ENCODE measurements at regions not wholly inside any gene's neighbourhood (a gene's known extent, or its start where the extent isn't known, plus 50 kb on each side); places are given as distances from the start of the nearest gene placed in this dataset.

GRCh38 chr3:22349215-22349851 lies 598.3 kb upstream of the ZNF385D start (continued):
- TF ChIP-seq CEBPZ (IDR thresholded peaks at IDR 0.05; ENCODE audit: borderline replicate concordance, low read depth, low read length) = no peak
- no peak for TF ChIP-seq ZNF280B (CRISPR knock-in tag; IDR thresholded peaks at IDR 0.05)
- no peak for TF ChIP-seq RERE (CRISPR knock-in tag; IDR thresholded peaks at IDR 0.05; ENCODE audit: borderline replicate concordance)
- TF ChIP-seq ZNF551 (CRISPR knock-in tag; IDR thresholded peaks at IDR 0.05) = no peak
- no peak for TF ChIP-seq STAT6 (CRISPR knock-in tag; IDR thresholded peaks at IDR 0.05)
- no peak for TF ChIP-seq ZNF780A (CRISPR knock-in tag; IDR thresholded peaks at IDR 0.05)
- no peak for TF ChIP-seq SMARCC2 (IDR thresholded peaks at IDR 0.05; ENCODE audit: low read depth)
- no peak for TF ChIP-seq ZNF609 (CRISPR knock-in tag; IDR thresholded peaks at IDR 0.05; ENCODE audit: borderline replicate concordance)
